Epidermal melanocyte (primary cell): ENCODE measurements at regions not wholly inside any gene's neighbourhood (a gene's known extent, or its start where the extent isn't known, plus 50 kb on each side); places are given as distances from the start of the nearest gene placed in this dataset.
"Not testable (repeated sequence)": the region's sequence is repeated elsewhere in the genome, so short reads cannot be mapped to it uniquely, and the experiment has no call there.

ENCODE experiments used
- DNase-seq: peaks from one replicate; pipeline ENCODE4 v3.0.0; 2011; ENCODE audit warnings: low spot score; ENCODE audit not compliant: insufficient read length

GRCh38 chr6:51052716-51053115 is 234.0 kb downstream of the TFAP2B start:
- DNase-seq, result not testable (repeated sequence)

- not testable (repeated sequence) for DNase-seq
Observed at GRCh38 chr6:51055316-51055715, 236.6 kb downstream of the TFAP2B start.

- DNase-seq, result no peak
Observed at GRCh38 chr6:51057296-51057695, 238.6 kb downstream of the TFAP2B start.

GRCh38 chr6:51060262-51060762 is 241.6 kb downstream of the TFAP2B start:
- no peak for DNase-seq

- DNase-seq, result no peak
Observed at GRCh38 chr6:51062166-51062722, 243.6 kb downstream of the TFAP2B start.

- DNase-seq, result no peak
Observed at GRCh38 chr6:51077821-51078518, 259.3 kb downstream of the TFAP2B start.

GRCh38 chr6:51090343-51090742 is 271.7 kb downstream of the TFAP2B start:
- no peak for DNase-seq

GRCh38 chr6:51093871-51094270 is 275.2 kb downstream of the TFAP2B start:
- DNase-seq, result no peak

- no peak for DNase-seq
Observed at GRCh38 chr6:51094271-51094670, 275.6 kb downstream of the TFAP2B start.

- DNase-seq, result no peak
Observed at GRCh38 chr6:51098246-51098645, 279.6 kb downstream of the TFAP2B start.

- no peak for DNase-seq
Observed at GRCh38 chr6:51098791-51099190, 280.1 kb downstream of the TFAP2B start.

- no peak for DNase-seq
Observed at GRCh38 chr6:51099201-51099600, 280.5 kb downstream of the TFAP2B start.

GRCh38 chr6:51105357-51105756 is 286.7 kb downstream of the TFAP2B start:
- no peak for DNase-seq

- no peak for DNase-seq
Observed at GRCh38 chr6:51107769-51108203, 289.1 kb downstream of the TFAP2B start.

- DNase-seq, result no peak
Observed at GRCh38 chr6:51108563-51109234, 290.0 kb downstream of the TFAP2B start.

GRCh38 chr6:51112731-51113130 is 294.1 kb downstream of the TFAP2B start:
- DNase-seq, result no peak

- DNase-seq, result no peak
Observed at GRCh38 chr6:51116723-51117122, 298.1 kb downstream of the TFAP2B start.

- DNase-seq, result no peak
Observed at GRCh38 chr6:51118792-51119191, 300.1 kb downstream of the TFAP2B start.

GRCh38 chr6:51120016-51120415 is 301.3 kb downstream of the TFAP2B start:
- DNase-seq, result no peak

GRCh38 chr6:51121380-51121976 is 302.8 kb downstream of the TFAP2B start:
- DNase-seq, result not testable (repeated sequence)

- no peak for DNase-seq
Observed at GRCh38 chr6:51129043-51129442, 310.4 kb downstream of the TFAP2B start.

GRCh38 chr6:51137777-51138176 is 319.1 kb downstream of the TFAP2B start:
- DNase-seq, result no peak
